ENCODE measurements at regions not wholly inside any gene's neighbourhood (a gene's known extent, or its start where the extent isn't known, plus 50 kb on each side); places are given as distances from the start of the nearest gene placed in this dataset.

GRCh38 chr16:79295162-79295561, 305.4 kb downstream of the MAF start:
- Histone ChIP-seq H3K36me3 (ENCODE audit: control insufficient read depth, insufficient read depth, low read length) (no peaks in the 10 kb centered on the region), H2AK9ac (replicated peaks; ENCODE audit: low read depth, low read length, poor library complexity) (no peak overlapping the region), H3K23ac (ENCODE audit: low read depth, low read length) (no peak overlapping the region), H2BK5ac (ENCODE audit: low read depth, low read length, poor library complexity, severe bottlenecking) (no peak overlapping the region), H3K27ac (ENCODE audit: insufficient read depth, low read length) (no peak overlapping the region), H4K8ac (ENCODE audit: low read depth in 2 of 2, low read length in 2 of 2) (no peak overlapping the region), H3K56ac (ENCODE audit: extremely low read depth, insufficient read depth, low read length) (no peak overlapping the region), H3K79me1 (ENCODE audit: low read depth in 1 of 2, low read length in 2 of 2) (no peaks in the 10 kb centered on the region), H3K27me3 (ENCODE audit: control insufficient read depth, insufficient read depth, low read length) (no peaks in the 10 kb centered on the region), H4K5ac (ENCODE audit: low read depth, low read length) (no peak overlapping the region), H3K9ac (ENCODE audit: low read depth, low read length) (no peak overlapping the region), H4K20me1 (ENCODE audit: insufficient read depth, low read length) (no peaks in the 10 kb centered on the region), H3K14ac (replicated peaks; ENCODE audit: low read depth, low read length) (no peak overlapping the region), H3K9me3 (ENCODE audit: control insufficient read depth, insufficient read depth, low read length) (peaks cover 20% of the 10 kb centered on the region), H2BK120ac (ENCODE audit: low read depth, low read length) (no peak overlapping the region), H2AFZ (replicated peaks; ENCODE audit: low read length, poor library complexity) (no peak overlapping the region), H3K9me1 (ENCODE audit: insufficient read depth, low read length) (no peaks in the 10 kb centered on the region), H3K18ac (ENCODE audit: low read depth, low read length) (no peak overlapping the region), H2BK15ac (ENCODE audit: low read depth, low read length) (no peak overlapping the region), H4K91ac (ENCODE audit: insufficient read depth, low read depth, low read length) (no peak overlapping the region), H2AK5ac (ENCODE audit: low read depth, low read length) (no peak overlapping the region), H3K4me3 (ENCODE audit: insufficient read depth, low read depth, low read length) (no peak overlapping the region), H2BK20ac (ENCODE audit: low read depth, low read length) (no peak overlapping the region), H3K4ac (ENCODE audit: low read depth, low read length) (no peak overlapping the region), H3K4me1 (ENCODE audit: control insufficient read depth, insufficient read depth, low read length) (no peaks in the 10 kb centered on the region), H3K4me2 (ENCODE audit: low read depth, low read length) (no peak overlapping the region)
- WGBS, 2 experiments (ENCODE audit: extremely low coverage in 2 of 2, insufficient read length in 1 of 2), result 41% methylated on average over 5 of the region's 8 CpGs; no CpG with 5 or more reads in 1 of the 2 experiments
- intact Hi-C loops (cut with micrococcal nuclease), result no loop called here
- DNase-seq, result no peak
- ChIA-PET POLR2A (ENCODE audit: unreplicated experiment) (no interaction called here), CTCF (no interaction called here)
- TF ChIP-seq RFX5 (IDR thresholded peaks at IDR 0.05; ENCODE audit: low read depth, low read length), result no peak
- no peak for TF ChIP-seq BHLHE40 (IDR thresholded peaks at IDR 0.05; ENCODE audit: low read depth, low read length)
- no peak for TF ChIP-seq MXI1 (IDR thresholded peaks at IDR 0.05; ENCODE audit: borderline replicate concordance, low read depth, low read length)
- TF ChIP-seq POLR2A (IDR thresholded peaks at IDR 0.05; ENCODE audit: low read depth, low read length), result no peak
- no peak for TF ChIP-seq CEBPB (IDR thresholded peaks at IDR 0.05; ENCODE audit: low read depth, low read length)
- no peak for TF ChIP-seq CHD1 (IDR thresholded peaks at IDR 0.05; ENCODE audit: low read depth, low read length)
- no peak for TF ChIP-seq SMC3 (IDR thresholded peaks at IDR 0.05; ENCODE audit: low read depth, low read length)
- no peak for TF ChIP-seq NFE2L2 (IDR thresholded peaks at IDR 0.05; ENCODE audit: low read depth, low read length)
- no peak for TF ChIP-seq RAD21 (IDR thresholded peaks at IDR 0.05; ENCODE audit: low read length)
- TF ChIP-seq FOS (IDR thresholded peaks at IDR 0.05; ENCODE audit: low read depth, low read length), result no peak
- TF ChIP-seq MAFK (IDR thresholded peaks at IDR 0.05; ENCODE audit: low read depth, low read length), result no peak
- no peak for TF ChIP-seq ELK1 (IDR thresholded peaks at IDR 0.05; ENCODE audit: borderline replicate concordance, low read depth, low read length)
- TF ChIP-seq CTCF (conservative IDR thresholded peaks at IDR 0.05; ENCODE audit: low read depth, low read length), result no peak
- TF ChIP-seq RCOR1 (IDR thresholded peaks at IDR 0.05; ENCODE audit: insufficient replicate concordance, low read length), result no peak
- TF ChIP-seq MAZ (IDR thresholded peaks at IDR 0.05; ENCODE audit: borderline replicate concordance, low read depth, low read length), result no peak
- TF ChIP-seq, protein P1, sequence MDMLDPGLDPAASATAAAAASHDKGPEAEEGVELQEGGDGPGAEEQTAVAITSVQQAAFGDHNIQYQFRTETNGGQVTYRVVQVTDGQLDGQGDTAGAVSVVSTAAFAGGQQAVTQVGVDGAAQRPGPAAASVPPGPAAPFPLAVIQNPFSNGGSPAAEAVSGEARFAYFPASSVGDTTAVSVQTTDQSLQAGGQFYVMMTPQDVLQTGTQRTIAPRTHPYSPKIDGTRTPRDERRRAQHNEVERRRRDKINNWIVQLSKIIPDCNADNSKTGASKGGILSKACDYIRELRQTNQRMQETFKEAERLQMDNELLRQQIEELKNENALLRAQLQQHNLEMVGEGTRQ (IDR thresholded peaks at IDR 0.05; ENCODE audit: low read depth, low read length), result no peak
- dilution Hi-C loops (cut with HindIII; ENCODE audit: low sequenced_read_pairs, unreplicated experiment), result no loop called here
- BruUV-seq (replicated peaks), result no TSS peak
- in situ Hi-C loops (cut with MboI; ENCODE audit: low sequenced_read_pairs), result no loop called here
- no peak for ATAC-seq (ENCODE audit: low read depth)
